ENCODE measurements at regions not wholly inside any gene's neighbourhood (a gene's known extent, or its start where the extent isn't known, plus 50 kb on each side); places are given as distances from the start of the nearest gene placed in this dataset.

DNA sequence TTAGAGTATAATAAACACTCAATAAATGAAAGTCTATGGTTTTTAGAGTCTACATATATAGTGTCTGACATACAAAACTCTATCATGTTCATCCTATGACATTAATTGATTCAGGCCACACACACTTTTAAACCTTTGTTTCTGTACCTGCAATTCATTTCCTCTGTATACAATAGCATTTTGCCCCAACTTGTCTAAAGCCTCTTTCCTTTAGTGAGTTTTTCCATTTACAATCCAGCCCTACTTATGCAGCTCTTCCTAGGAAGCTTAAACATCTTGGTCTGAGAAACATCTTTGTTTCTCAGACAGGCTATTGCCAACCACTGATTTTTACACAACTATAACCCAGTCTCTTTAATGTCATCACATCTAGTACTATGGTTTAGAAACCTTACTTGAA lies 214.7 kb upstream of the SLC16A7 start:
- no peaks in the 10 kb centered on the region for H3K27me3 ChIP-seq
- no peak for TF ChIP-seq EP300 (IDR thresholded peaks at IDR 0.05)
- TF ChIP-seq, protein P1, sequence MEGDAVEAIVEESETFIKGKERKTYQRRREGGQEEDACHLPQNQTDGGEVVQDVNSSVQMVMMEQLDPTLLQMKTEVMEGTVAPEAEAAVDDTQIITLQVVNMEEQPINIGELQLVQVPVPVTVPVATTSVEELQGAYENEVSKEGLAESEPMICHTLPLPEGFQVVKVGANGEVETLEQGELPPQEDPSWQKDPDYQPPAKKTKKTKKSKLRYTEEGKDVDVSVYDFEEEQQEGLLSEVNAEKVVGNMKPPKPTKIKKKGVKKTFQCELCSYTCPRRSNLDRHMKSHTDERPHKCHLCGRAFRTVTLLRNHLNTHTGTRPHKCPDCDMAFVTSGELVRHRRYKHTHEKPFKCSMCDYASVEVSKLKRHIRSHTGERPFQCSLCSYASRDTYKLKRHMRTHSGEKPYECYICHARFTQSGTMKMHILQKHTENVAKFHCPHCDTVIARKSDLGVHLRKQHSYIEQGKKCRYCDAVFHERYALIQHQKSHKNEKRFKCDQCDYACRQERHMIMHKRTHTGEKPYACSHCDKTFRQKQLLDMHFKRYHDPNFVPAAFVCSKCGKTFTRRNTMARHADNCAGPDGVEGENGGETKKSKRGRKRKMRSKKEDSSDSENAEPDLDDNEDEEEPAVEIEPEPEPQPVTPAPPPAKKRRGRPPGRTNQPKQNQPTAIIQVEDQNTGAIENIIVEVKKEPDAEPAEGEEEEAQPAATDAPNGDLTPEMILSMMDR (IDR thresholded peaks at IDR 0.05) = no peak
- TF ChIP-seq POLR2A (IDR thresholded peaks at IDR 0.05) = no peak
- no peak overlapping the region for H3K27ac ChIP-seq
- intact Hi-C loops (cut with DNase I) = no loop called here
- no peaks in the 10 kb centered on the region for H3K9me3 ChIP-seq
- no peaks in the 10 kb centered on the region for H3K4me1 ChIP-seq (ENCODE audit: insufficient read depth)
- no peak overlapping the region for H3K4me3 ChIP-seq
- no peak for DNase-seq
- no peaks in the 10 kb centered on the region for H3K36me3 ChIP-seq

DNA sequence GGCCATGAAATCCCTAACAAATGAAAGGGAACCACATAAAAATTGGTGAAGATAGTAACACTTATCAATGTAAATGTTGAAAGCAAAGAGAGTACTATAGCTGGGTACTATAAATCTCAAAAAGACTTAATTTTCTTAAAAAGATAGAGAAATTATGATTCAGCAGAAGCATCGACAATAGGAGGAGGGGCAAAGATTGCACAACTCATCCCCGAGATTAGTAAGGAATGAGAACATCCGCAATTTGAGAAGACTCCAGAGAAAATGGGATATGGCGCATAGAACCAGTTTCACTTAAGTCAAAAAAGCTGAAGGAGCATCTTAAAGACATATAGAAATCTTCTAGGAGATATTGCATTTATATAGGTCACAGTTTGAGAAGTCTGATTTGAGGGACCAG lies 220.2 kb upstream of the SLC16A7 start:
- Histone ChIP-seq H3K27me3 (no peaks in the 10 kb centered on the region), H3K4me3 (no peak overlapping the region), H3K36me3 (no peaks in the 10 kb centered on the region), H3K27ac (no peak overlapping the region), H3K4me1 (ENCODE audit: insufficient read depth) (no peaks in the 10 kb centered on the region), H3K9me3 (no peaks in the 10 kb centered on the region)
- 86 to 90% (median 88%) methylated on average over 4 of the region's 4 CpGs for WGBS, 3 donors
- DNase-seq = no peak
- no peak for TF ChIP-seq POLR2A (IDR thresholded peaks at IDR 0.05)
- TF ChIP-seq EP300 (IDR thresholded peaks at IDR 0.05) = no peak
- TF ChIP-seq, protein P1 (IDR thresholded peaks at IDR 0.05) = no peak
- intact Hi-C loops (cut with DNase I) = no loop called here

DNA sequence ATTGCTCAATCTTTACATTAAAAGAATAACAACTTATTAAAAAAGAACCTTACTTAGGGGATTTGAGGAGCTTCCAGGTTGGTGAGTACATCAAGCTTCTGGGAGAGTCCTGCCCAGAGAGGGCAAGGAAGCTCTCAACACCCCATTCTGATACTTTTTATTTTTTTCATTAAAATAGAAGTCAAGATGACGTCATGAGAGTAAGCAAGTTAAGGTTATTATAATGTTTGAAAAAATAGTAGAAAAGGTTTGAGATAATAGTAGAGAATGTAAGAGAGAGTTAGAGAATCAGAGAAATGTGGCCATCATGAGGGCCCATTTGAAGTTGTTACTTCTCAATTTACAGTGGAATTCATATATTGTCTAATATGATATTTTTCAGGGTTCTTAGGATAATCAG lies 221.0 kb upstream of the SLC16A7 start:
- Histone ChIP-seq H3K4me1 (ENCODE audit: insufficient read depth) (no peaks in the 10 kb centered on the region), H3K4me3 (no peak overlapping the region), H3K27me3 (no peaks in the 10 kb centered on the region), H3K27ac (no peak overlapping the region), H3K9me3 (no peaks in the 10 kb centered on the region), H3K36me3 (no peaks in the 10 kb centered on the region)
- WGBS, 3 donors = 65 to 68% (median 67%) methylated on average over 1 of the region's 1 CpG
- DNase-seq = no peak
- TF ChIP-seq POLR2A (IDR thresholded peaks at IDR 0.05) (no peak), EP300 (IDR thresholded peaks at IDR 0.05) (no peak)
- TF ChIP-seq, protein P1 (IDR thresholded peaks at IDR 0.05) = no peak
- intact Hi-C loops (cut with DNase I) = no loop called here

DNA sequence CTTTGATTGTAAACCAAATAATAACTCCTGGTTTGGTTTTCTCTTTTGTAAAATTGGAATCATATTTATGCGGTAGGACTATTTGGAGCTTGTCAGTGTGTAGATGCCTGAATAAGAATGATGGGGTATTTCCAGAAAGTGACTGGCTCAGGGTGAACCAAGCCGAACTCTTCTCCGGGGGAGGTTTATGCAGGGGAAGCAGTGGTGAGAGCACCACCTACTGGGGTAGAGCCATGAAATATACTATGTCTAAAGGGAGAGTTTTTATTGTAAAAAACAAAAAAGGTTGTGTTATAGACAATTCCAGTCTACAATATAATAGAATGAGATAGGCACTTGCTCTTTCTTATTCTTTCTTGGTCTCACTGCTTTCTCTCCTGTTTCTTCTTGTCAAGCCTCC lies 222.9 kb upstream of the SLC16A7 start:
- Histone ChIP-seq H3K4me3 (no peak overlapping the region), H3K27me3 (no peaks in the 10 kb centered on the region), H3K9me3 (no peaks in the 10 kb centered on the region), H3K4me1 (ENCODE audit: insufficient read depth) (no peaks in the 10 kb centered on the region), H3K36me3 (no peaks in the 10 kb centered on the region), H3K27ac (no peak overlapping the region)
- TF ChIP-seq POLR2A (IDR thresholded peaks at IDR 0.05) (no peak), EP300 (IDR thresholded peaks at IDR 0.05) (no peak)
- TF ChIP-seq, protein P1 (IDR thresholded peaks at IDR 0.05) = no peak
- intact Hi-C loops (cut with DNase I) = no loop called here
- no peak for DNase-seq
- 50 to 59% (median 50%) methylated on average over 3 of the region's 3 CpGs for WGBS, 3 donors

DNA sequence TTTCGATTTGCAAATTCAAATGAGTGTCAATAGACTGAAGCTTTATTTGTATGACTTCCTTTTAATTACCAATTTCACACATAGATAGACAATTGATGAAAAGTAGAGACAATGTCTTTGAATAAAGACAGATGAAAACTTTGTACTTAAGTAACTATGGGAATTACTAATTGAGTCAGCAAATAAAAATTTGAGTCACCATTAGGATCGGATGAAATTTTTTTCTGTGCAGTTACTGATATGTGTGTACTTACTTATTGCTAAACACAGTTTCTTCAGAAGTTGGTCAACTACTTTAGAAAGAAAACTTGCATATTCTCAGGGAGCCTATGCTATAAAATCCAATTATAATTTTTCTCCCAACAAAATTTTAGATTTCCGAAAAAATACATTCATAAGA lies 224.9 kb upstream of the SLC16A7 start:
- DNase-seq = no peak
- no peak overlapping the region for H3K27ac ChIP-seq
- intact Hi-C loops (cut with DNase I) = no loop called here
- no peaks in the 10 kb centered on the region for H3K9me3 ChIP-seq
- no peak for TF ChIP-seq EP300 (IDR thresholded peaks at IDR 0.05)
- TF ChIP-seq POLR2A (IDR thresholded peaks at IDR 0.05) = no peak
- TF ChIP-seq, protein P1 (IDR thresholded peaks at IDR 0.05) = no peak
- no peaks in the 10 kb centered on the region for H3K36me3 ChIP-seq
- no peaks in the 10 kb centered on the region for H3K27me3 ChIP-seq
- no peaks in the 10 kb centered on the region for H3K4me1 ChIP-seq (ENCODE audit: insufficient read depth)
- 83 to 89% (median 86%) methylated on average over 3 of the region's 3 CpGs for WGBS, 3 donors
- H3K4me3 ChIP-seq = no peak overlapping the region

Measured in ovary (tissue), 7 donors.